Glutamatergic neuron (in vitro differentiated cells): ENCODE measurements at regions not wholly inside any gene's neighbourhood (a gene's known extent, or its start where the extent isn't known, plus 50 kb on each side); places are given as distances from the start of the nearest gene placed in this dataset.

Experiments
- DNase-seq: peaks from one replicate; pipeline ENCODE4 v3.0.0; 2022
- H3K27ac Mint-ChIP-seq: one replicate; pipeline ENCODE4 v1.8.0; 2020; ENCODE audit warnings: mild to moderate bottlenecking, mixed read lengths, inconsistent platforms; ENCODE audit not compliant: unreplicated experiment
- H3K27me3 Mint-ChIP-seq: one replicate; pipeline ENCODE4 v1.8.0; 2020; ENCODE audit warnings: mild to moderate bottlenecking, moderate library complexity, mixed read lengths, inconsistent platforms; ENCODE audit not compliant: unreplicated experiment
- H3K36me3 Mint-ChIP-seq: one replicate; pipeline ENCODE4 v1.8.0; 2020; ENCODE audit warnings: mild to moderate bottlenecking, mixed read lengths, inconsistent platforms; ENCODE audit not compliant: unreplicated experiment
- H3K4me1 Mint-ChIP-seq: one replicate; pipeline ENCODE4 v1.8.0; 2020; ENCODE audit warnings: mild to moderate bottlenecking, low read depth, mixed read lengths, inconsistent platforms; ENCODE audit not compliant: unreplicated experiment
- H3K4me3 Mint-ChIP-seq: one replicate; pipeline ENCODE4 v1.8.0; 2020; ENCODE audit warnings: mild to moderate bottlenecking, mixed read lengths, inconsistent platforms; ENCODE audit not compliant: unreplicated experiment
- H3K9me3 Mint-ChIP-seq: one replicate; pipeline ENCODE4 v1.8.0; 2020; ENCODE audit warnings: mild to moderate bottlenecking, moderate library complexity, mixed read lengths, inconsistent platforms; ENCODE audit not compliant: unreplicated experiment
- TF ChIP-seq, protein P1 (sequence below): fragments of 200-600 bp; sonication (generic); IDR thresholded peaks from one replicate; pipeline ENCODE4 v1.5.0; 2021; ENCODE audit not compliant: partially characterized antibody, unreplicated experiment

DNA sequence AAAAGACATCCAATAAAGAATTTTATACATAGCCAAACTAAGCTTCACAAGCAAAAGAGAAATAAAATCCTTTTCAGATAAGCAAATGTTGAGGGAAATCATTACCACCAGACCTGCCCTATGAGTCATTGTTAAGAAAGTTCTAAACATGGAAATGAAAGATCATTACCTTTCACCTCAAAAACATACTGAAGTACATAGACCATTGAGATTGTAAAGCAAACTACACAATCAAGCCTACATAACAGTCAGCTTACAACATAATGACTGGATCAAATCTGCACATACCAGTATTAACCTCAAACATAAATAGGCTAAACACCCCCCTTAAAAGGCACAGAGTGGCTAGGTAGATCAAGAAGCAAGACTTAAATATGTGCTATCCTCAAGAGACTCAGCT, 501.0 kb upstream of the LUZP2 start:
- H3K9me3 Mint-ChIP-seq, result peaks cover 1% of the 10 kb centered on the region
- no peak overlapping the region for H3K4me3 Mint-ChIP-seq
- no peak for DNase-seq
- peaks cover 3% of the 10 kb centered on the region for H3K27me3 Mint-ChIP-seq
- H3K36me3 Mint-ChIP-seq, result peaks cover 5% of the 10 kb centered on the region
- H3K27ac Mint-ChIP-seq, result no peak overlapping the region
- TF ChIP-seq, protein P1, sequence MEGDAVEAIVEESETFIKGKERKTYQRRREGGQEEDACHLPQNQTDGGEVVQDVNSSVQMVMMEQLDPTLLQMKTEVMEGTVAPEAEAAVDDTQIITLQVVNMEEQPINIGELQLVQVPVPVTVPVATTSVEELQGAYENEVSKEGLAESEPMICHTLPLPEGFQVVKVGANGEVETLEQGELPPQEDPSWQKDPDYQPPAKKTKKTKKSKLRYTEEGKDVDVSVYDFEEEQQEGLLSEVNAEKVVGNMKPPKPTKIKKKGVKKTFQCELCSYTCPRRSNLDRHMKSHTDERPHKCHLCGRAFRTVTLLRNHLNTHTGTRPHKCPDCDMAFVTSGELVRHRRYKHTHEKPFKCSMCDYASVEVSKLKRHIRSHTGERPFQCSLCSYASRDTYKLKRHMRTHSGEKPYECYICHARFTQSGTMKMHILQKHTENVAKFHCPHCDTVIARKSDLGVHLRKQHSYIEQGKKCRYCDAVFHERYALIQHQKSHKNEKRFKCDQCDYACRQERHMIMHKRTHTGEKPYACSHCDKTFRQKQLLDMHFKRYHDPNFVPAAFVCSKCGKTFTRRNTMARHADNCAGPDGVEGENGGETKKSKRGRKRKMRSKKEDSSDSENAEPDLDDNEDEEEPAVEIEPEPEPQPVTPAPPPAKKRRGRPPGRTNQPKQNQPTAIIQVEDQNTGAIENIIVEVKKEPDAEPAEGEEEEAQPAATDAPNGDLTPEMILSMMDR, result no peak
- H3K4me1 Mint-ChIP-seq, result no peaks in the 10 kb centered on the region

DNA sequence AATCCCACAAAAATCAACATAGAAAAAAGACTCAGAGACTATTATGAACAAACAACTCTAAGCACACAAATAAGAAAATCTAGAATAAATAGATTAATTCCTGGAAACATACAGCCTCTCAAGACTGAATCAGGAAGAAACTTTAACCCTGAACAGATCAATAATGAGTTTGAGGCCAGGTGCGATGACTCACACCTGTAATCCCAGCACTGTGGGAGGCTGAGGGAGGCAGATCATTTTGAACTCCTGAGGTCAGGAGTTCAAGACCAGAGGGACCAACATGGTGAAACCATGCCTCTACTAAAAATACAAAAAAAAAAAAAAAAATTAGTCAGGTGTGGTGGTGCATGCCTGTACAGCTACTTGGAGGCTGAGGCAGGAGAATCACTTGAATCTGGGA, 499.5 kb upstream of the LUZP2 start:
- Mint-ChIP-seq H3K27me3 (peaks cover 3% of the 10 kb centered on the region), H3K36me3 (peaks cover 5% of the 10 kb centered on the region), H3K4me1 (no peaks in the 10 kb centered on the region), H3K9me3 (peaks cover 1% of the 10 kb centered on the region), H3K27ac (no peak overlapping the region), H3K4me3 (no peak overlapping the region)
- DNase-seq, result no peak
- TF ChIP-seq, protein P1, result no peak

DNA sequence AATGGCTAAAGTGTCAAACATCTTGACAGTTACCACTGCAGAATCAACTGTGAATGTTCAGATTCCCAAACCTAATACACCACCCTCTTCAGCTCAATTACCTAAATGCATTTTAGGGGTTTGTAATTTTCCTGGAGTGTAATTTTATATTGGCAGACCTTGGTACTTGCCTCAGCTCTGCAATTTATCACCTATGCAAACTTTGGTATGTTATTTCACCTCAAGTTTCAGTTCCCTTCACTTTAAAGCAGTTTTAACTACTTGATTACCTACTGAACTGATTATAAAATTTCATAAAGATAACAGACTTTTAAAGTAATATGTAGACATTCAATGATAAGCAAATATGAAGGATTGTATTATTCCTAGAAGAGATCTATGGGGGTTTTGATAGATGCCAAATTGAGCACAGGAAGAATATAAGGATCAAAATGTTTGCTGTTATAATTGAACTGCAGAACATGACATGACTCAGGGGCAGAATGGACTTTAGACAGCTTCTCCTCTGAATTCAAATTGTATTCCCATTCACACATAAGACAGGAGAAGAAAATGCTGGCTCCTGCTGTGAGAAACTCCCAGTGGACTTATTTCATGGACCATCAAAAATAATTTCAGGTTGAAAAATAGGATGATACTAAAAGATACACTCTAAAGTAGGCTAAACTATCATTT, 491.5 kb upstream of the LUZP2 start:
- no peak overlapping the region for H3K4me3 Mint-ChIP-seq
- TF ChIP-seq, protein P1, result no peak
- no peaks in the 10 kb centered on the region for H3K9me3 Mint-ChIP-seq
- no peaks in the 10 kb centered on the region for H3K27me3 Mint-ChIP-seq
- no peak for DNase-seq
- H3K4me1 Mint-ChIP-seq, result no peaks in the 10 kb centered on the region
- no peaks in the 10 kb centered on the region for H3K36me3 Mint-ChIP-seq
- no peak overlapping the region for H3K27ac Mint-ChIP-seq

DNA sequence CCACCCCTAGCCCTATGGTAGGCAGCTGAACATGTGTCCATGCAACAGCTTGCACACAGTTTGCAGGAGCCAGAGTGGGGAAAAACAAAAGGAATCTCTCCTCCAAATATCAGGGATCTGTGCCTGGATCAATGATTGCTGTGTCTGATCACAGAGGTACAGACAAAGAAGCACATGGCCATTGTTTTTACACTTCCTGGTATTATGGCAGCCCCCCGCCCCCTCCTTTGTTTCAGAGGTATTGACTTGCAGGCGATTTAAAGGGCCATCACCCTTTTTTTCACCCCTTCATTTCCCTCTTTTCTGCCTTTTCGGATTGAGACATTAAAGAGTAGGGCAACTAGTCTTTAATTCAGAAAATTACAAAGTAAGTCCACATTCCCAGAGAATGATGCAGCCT, 453.0 kb upstream of the LUZP2 start:
- peaks cover 9% of the 10 kb centered on the region for H3K36me3 Mint-ChIP-seq
- TF ChIP-seq, protein P1, result no peak
- DNase-seq, result peak; percentile 13
- peak overlapping the region; percentile 52 for H3K27ac Mint-ChIP-seq
- peaks cover 2% of the 10 kb centered on the region for H3K27me3 Mint-ChIP-seq
- H3K9me3 Mint-ChIP-seq, result no peaks in the 10 kb centered on the region
- H3K4me3 Mint-ChIP-seq, result no peak overlapping the region
- H3K4me1 Mint-ChIP-seq, result no peaks in the 10 kb centered on the region

DNA sequence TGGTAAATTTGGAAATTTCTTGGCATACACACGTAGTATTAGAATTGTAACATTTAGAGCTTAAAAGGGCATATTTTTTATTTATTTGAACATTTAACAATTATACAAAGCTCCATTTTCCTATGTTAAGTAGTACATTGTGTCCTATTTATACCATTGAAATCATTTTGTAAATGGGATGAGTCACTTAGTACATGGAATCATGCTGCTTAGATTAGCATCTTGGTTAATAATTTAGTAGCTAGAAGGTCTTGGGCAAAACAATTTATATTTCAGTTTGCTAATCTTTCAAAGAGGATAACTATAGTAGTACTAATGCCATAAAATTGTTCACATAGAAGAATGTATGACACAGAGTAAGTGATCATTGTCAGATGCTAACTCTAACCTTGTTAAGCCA, 450.1 kb upstream of the LUZP2 start:
- Mint-ChIP-seq H3K4me3 (no peak overlapping the region), H3K27ac (no peak overlapping the region), H3K4me1 (no peaks in the 10 kb centered on the region), H3K27me3 (peaks cover 2% of the 10 kb centered on the region), H3K36me3 (peaks cover 9% of the 10 kb centered on the region), H3K9me3 (no peaks in the 10 kb centered on the region)
- no peak for DNase-seq
- TF ChIP-seq, protein P1, result no peak
